ENCODE measurements at regions not wholly inside any gene's neighbourhood (a gene's known extent, or its start where the extent isn't known, plus 50 kb on each side); places are given as distances from the start of the nearest gene placed in this dataset.

- Histone ChIP-seq H3F3A (ENCODE audit: control insufficient read depth, insufficient read depth) (no peaks in the 10 kb centered on the region), H3K36me3 (ENCODE audit: control insufficient read depth, low read length) (no peaks in the 10 kb centered on the region), H3K27me3 (ENCODE audit: control insufficient read depth, low read length) (no peaks in the 10 kb centered on the region), H3K4me2 (ENCODE audit: low read length) (no peak overlapping the region), H3K9me2 (replicated peaks; ENCODE audit: control insufficient read depth, low read length) (no peaks in the 10 kb centered on the region), H4K20me1 (ENCODE audit: control insufficient read depth, insufficient read depth, low read depth, low read length) (no peaks in the 10 kb centered on the region), H3K27ac (ENCODE audit: low read depth, low read length) (no peak overlapping the region), H3K4me3 (ENCODE audit: low read length) (no peak overlapping the region), H3K4me1 (ENCODE audit: control insufficient read depth, low read length) (no peaks in the 10 kb centered on the region), H3K79me2 (ENCODE audit: control insufficient read depth, low read length) (no peaks in the 10 kb centered on the region), H3K9me3 (ENCODE audit: control insufficient read depth, insufficient read depth, low read length) (no peaks in the 10 kb centered on the region)
- no peak for TF ChIP-seq CTCF (IDR thresholded peaks at IDR 0.05; ENCODE audit: low read depth, low read length, poor library complexity, severe bottlenecking)
- TF ChIP-seq EZH2phosphoT487 (IDR thresholded peaks at IDR 0.05; ENCODE audit: borderline replicate concordance, low read length), result no peak
These were observed 476.9 kb downstream of the SQOR start for GRCh38 chr15:46111730-46112129.

- peaks cover 10% of the 10 kb centered on the region for H3K4me1 ChIP-seq (ENCODE audit: control insufficient read depth, low read length)
- no peaks in the 10 kb centered on the region for H3K9me3 ChIP-seq (ENCODE audit: control insufficient read depth, insufficient read depth, low read length)
- H3K27me3 ChIP-seq (ENCODE audit: control insufficient read depth, low read length), result no peaks in the 10 kb centered on the region
- H3K36me3 ChIP-seq (ENCODE audit: control insufficient read depth, low read length), result no peaks in the 10 kb centered on the region
- H3K79me2 ChIP-seq (ENCODE audit: control insufficient read depth, low read length), result no peaks in the 10 kb centered on the region
- no peaks in the 10 kb centered on the region for H3K9me2 ChIP-seq (replicated peaks; ENCODE audit: control insufficient read depth, low read length)
- H4K20me1 ChIP-seq (ENCODE audit: control insufficient read depth, insufficient read depth, low read depth, low read length), result no peaks in the 10 kb centered on the region
- TF ChIP-seq EZH2phosphoT487 (IDR thresholded peaks at IDR 0.05; ENCODE audit: borderline replicate concordance, low read length) (no peak), CTCF (IDR thresholded peaks at IDR 0.05; ENCODE audit: low read depth, low read length, poor library complexity, severe bottlenecking) (no peak)
- no peaks in the 10 kb centered on the region for H3F3A ChIP-seq (ENCODE audit: control insufficient read depth, insufficient read depth)
- no peak overlapping the region for H3K27ac ChIP-seq (ENCODE audit: low read depth, low read length)
- H3K4me2 ChIP-seq (ENCODE audit: low read length), result no peak overlapping the region
- H3K4me3 ChIP-seq (ENCODE audit: low read length), result no peak overlapping the region
These were observed 482.2 kb downstream of the SQOR start for GRCh38 chr15:46117071-46117470.

GRCh38 chr15:46120713-46121112 is 485.9 kb downstream of the SQOR start:
- Histone ChIP-seq H4K20me1 (ENCODE audit: control insufficient read depth, insufficient read depth, low read depth, low read length) (no peaks in the 10 kb centered on the region), H3K4me1 (ENCODE audit: control insufficient read depth, low read length) (peaks cover 10% of the 10 kb centered on the region), H3K9me2 (replicated peaks; ENCODE audit: control insufficient read depth, low read length) (no peaks in the 10 kb centered on the region), H3K9me3 (ENCODE audit: control insufficient read depth, insufficient read depth, low read length) (peaks cover 9% of the 10 kb centered on the region; the same call in 1 of the 2 replicates), H3K36me3 (ENCODE audit: control insufficient read depth, low read length) (no peaks in the 10 kb centered on the region), H3K4me3 (ENCODE audit: low read length) (no peak overlapping the region), H3K4me2 (ENCODE audit: low read length) (no peak overlapping the region), H3K27ac (ENCODE audit: low read depth, low read length) (no peak overlapping the region), H3K27me3 (ENCODE audit: control insufficient read depth, low read length) (no peaks in the 10 kb centered on the region), H3K79me2 (ENCODE audit: control insufficient read depth, low read length) (no peaks in the 10 kb centered on the region), H3F3A (ENCODE audit: control insufficient read depth, insufficient read depth) (no peaks in the 10 kb centered on the region)
- no peak for TF ChIP-seq CTCF (IDR thresholded peaks at IDR 0.05; ENCODE audit: low read depth, low read length, poor library complexity, severe bottlenecking)
- no peak for TF ChIP-seq EZH2phosphoT487 (IDR thresholded peaks at IDR 0.05; ENCODE audit: borderline replicate concordance, low read length)

- Histone ChIP-seq H3K4me3 (ENCODE audit: low read length) (no peak overlapping the region), H3K36me3 (ENCODE audit: control insufficient read depth, low read length) (no peaks in the 10 kb centered on the region), H3K27ac (ENCODE audit: low read depth, low read length) (no peak overlapping the region), H3K79me2 (ENCODE audit: control insufficient read depth, low read length) (no peaks in the 10 kb centered on the region), H4K20me1 (ENCODE audit: control insufficient read depth, insufficient read depth, low read depth, low read length) (no peaks in the 10 kb centered on the region), H3K9me3 (ENCODE audit: control insufficient read depth, insufficient read depth, low read length) (peaks cover 9% of the 10 kb centered on the region; the same call in 1 of the 2 replicates), H3K4me2 (ENCODE audit: low read length) (no peak overlapping the region), H3K9me2 (replicated peaks; ENCODE audit: control insufficient read depth, low read length) (no peaks in the 10 kb centered on the region), H3K27me3 (ENCODE audit: control insufficient read depth, low read length) (no peaks in the 10 kb centered on the region), H3K4me1 (ENCODE audit: control insufficient read depth, low read length) (peaks cover 10% of the 10 kb centered on the region), H3F3A (ENCODE audit: control insufficient read depth, insufficient read depth) (no peaks in the 10 kb centered on the region)
- TF ChIP-seq CTCF (IDR thresholded peaks at IDR 0.05; ENCODE audit: low read depth, low read length, poor library complexity, severe bottlenecking) (no peak), EZH2phosphoT487 (IDR thresholded peaks at IDR 0.05; ENCODE audit: borderline replicate concordance, low read length) (no peak)
These were observed 486.6 kb downstream of the SQOR start for GRCh38 chr15:46121441-46121840.
